ENCODE measurements at regions not wholly inside any gene's neighbourhood (a gene's known extent, or its start where the extent isn't known, plus 50 kb on each side); places are given as distances from the start of the nearest gene placed in this dataset.
A peak's percentile ranks its signal among the peaks of the same experiment; 100 is the strongest.

- DNase-seq = no peak
Observed at GRCh38 chr18:61756244-61756643, 136.6 kb downstream of the RNF152 start.

- no peak for DNase-seq
Observed at GRCh38 chr18:61755555-61755954, 137.3 kb downstream of the RNF152 start.

GRCh38 chr18:61754039-61754583, 138.7 kb downstream of the RNF152 start:
- DNase-seq = no peak

GRCh38 chr18:61753373-61753772, 139.4 kb downstream of the RNF152 start:
- DNase-seq = no peak

GRCh38 chr18:61752973-61753372, 139.8 kb downstream of the RNF152 start:
- no peak for DNase-seq

GRCh38 chr18:61750840-61751668, 141.8 kb downstream of the RNF152 start:
- DNase-seq = no peak

- no peak for DNase-seq
Observed at GRCh38 chr18:61749546-61749945, 143.3 kb downstream of the RNF152 start.

GRCh38 chr18:61749031-61749430, 143.8 kb downstream of the RNF152 start:
- no peak for DNase-seq

GRCh38 chr18:61748004-61748403, 144.8 kb downstream of the RNF152 start:
- DNase-seq = peak; percentile 27 to 54

GRCh38 chr18:61743775-61744531, 148.9 kb downstream of the RNF152 start:
- DNase-seq = no peak

- no peak for DNase-seq
Observed at GRCh38 chr18:61742565-61743429, 150.0 kb downstream of the RNF152 start.

- no peak for DNase-seq
Observed at GRCh38 chr18:61741881-61742454, 150.8 kb downstream of the RNF152 start.

- DNase-seq = peak; percentile 35 to 58
Observed at GRCh38 chr18:61738488-61738887, 154.3 kb downstream of the RNF152 start.

- DNase-seq = peak; percentile 49 to 94
Observed at GRCh38 chr18:61738042-61738441, 154.8 kb downstream of the RNF152 start.

GRCh38 chr18:61736133-61736532, 156.7 kb downstream of the RNF152 start:
- DNase-seq = no peak

- no peak for DNase-seq
Observed at GRCh38 chr18:61735564-61736102, 157.2 kb downstream of the RNF152 start.

- DNase-seq = no peak
Observed at GRCh38 chr18:61734396-61734795, 158.4 kb downstream of the RNF152 start.

- no peak for DNase-seq
Observed at GRCh38 chr18:61732854-61733253, 160.0 kb downstream of the RNF152 start.

- peak; percentile 43 to 76 for DNase-seq
Observed at GRCh38 chr18:61731693-61732376, 161.0 kb downstream of the RNF152 start.

GRCh38 chr18:61731178-61731577, 161.6 kb downstream of the RNF152 start:
- peak in 1 of 2 experiments; percentile 36 for DNase-seq

GRCh38 chr18:61729322-61729721, 163.5 kb downstream of the RNF152 start:
- DNase-seq = no peak

All from NCI-H446 (cell line).